UCSD-AML1 (cell line): ENCODE measurements at regions not wholly inside any gene's neighbourhood (a gene's known extent, or its start where the extent isn't known, plus 50 kb on each side); places are given as distances from the start of the nearest gene placed in this dataset.
"Not testable (repeated sequence)": the region's sequence is repeated elsewhere in the genome, so short reads cannot be mapped to it uniquely, and the experiment has no call there.

Experiments used
- DNase-seq: peaks from one replicate; lab custom pipeline; 2025; ENCODE audit not compliant: unreplicated experiment; lab: John Stamatoyannopoulos, UW

GRCh38 chr6:86872810-86873209 is 64.5 kb upstream of the HTR1E start:
- DNase-seq = not testable (repeated sequence)

GRCh38 chr6:86871681-86872080 is 65.6 kb upstream of the HTR1E start:
- DNase-seq = no peak

- DNase-seq = no peak
Observed at GRCh38 chr6:86869500-86869899, 67.8 kb upstream of the HTR1E start.

GRCh38 chr6:86859513-86859912 is 77.8 kb upstream of the HTR1E start:
- DNase-seq = no peak

GRCh38 chr6:86858970-86859369 is 78.4 kb upstream of the HTR1E start:
- no peak for DNase-seq

- no peak for DNase-seq
Observed at GRCh38 chr6:86857783-86858182, 79.5 kb upstream of the HTR1E start.

GRCh38 chr6:86856937-86857563 is 80.3 kb upstream of the HTR1E start:
- DNase-seq = no peak

GRCh38 chr6:86856379-86856778 is 80.9 kb upstream of the HTR1E start:
- DNase-seq = no peak

- DNase-seq = no peak
Observed at GRCh38 chr6:86848986-86849385, 88.3 kb upstream of the HTR1E start.

- DNase-seq = no peak
Observed at GRCh38 chr6:86832686-86833085, 104.6 kb upstream of the HTR1E start.

GRCh38 chr6:86825436-86825835 is 111.9 kb upstream of the HTR1E start:
- no peak for DNase-seq

GRCh38 chr6:86822747-86823146 is 114.6 kb upstream of the HTR1E start:
- DNase-seq = no peak

GRCh38 chr6:86820750-86821149 is 116.6 kb upstream of the HTR1E start:
- no peak for DNase-seq

GRCh38 chr6:86793649-86794048 is 143.7 kb upstream of the HTR1E start:
- DNase-seq = no peak

GRCh38 chr6:86791476-86791875 is 145.9 kb upstream of the HTR1E start:
- no peak for DNase-seq

- DNase-seq = no peak
Observed at GRCh38 chr6:86789779-86790411, 147.4 kb upstream of the HTR1E start.

GRCh38 chr6:86782328-86782727 is 155.0 kb upstream of the HTR1E start:
- no peak for DNase-seq

GRCh38 chr6:86780923-86781322 is 156.4 kb upstream of the HTR1E start:
- DNase-seq = no peak

- no peak for DNase-seq
Observed at GRCh38 chr6:86775893-86776292, 161.4 kb upstream of the HTR1E start.

- no peak for DNase-seq
Observed at GRCh38 chr6:86765211-86765610, 172.1 kb upstream of the HTR1E start.

- DNase-seq = not testable (repeated sequence)
Observed at GRCh38 chr6:86759953-86760352, 177.4 kb upstream of the HTR1E start.

- no peak for DNase-seq
Observed at GRCh38 chr6:86756640-86757229, 180.6 kb upstream of the HTR1E start.

GRCh38 chr6:86744048-86744447 is 193.3 kb upstream of the HTR1E start:
- DNase-seq = no peak
